MM.1S (cell line): ENCODE measurements at regions not wholly inside any gene's neighbourhood (a gene's known extent, or its start where the extent isn't known, plus 50 kb on each side); places are given as distances from the start of the nearest gene placed in this dataset.

ENCODE experiments used
- DNase-seq: peaks from one replicate; pipeline ENCODE4 v3.0.0-alpha.2; 2015
- H2AFZ ChIP-seq: fragments of 300-600 bp; sonication (generic); 2 replicates; pipeline ENCODE4 v1.6.0; 2016; ENCODE audit warnings: antibody characterized with exemption, low read length
- H3F3A ChIP-seq: fragments of 300-600 bp; sonication (generic); 2 replicates; pipeline ENCODE4 v1.6.1; 2016; ENCODE audit warnings: mild to moderate bottlenecking, antibody characterized with exemption, low read length, moderate library complexity, mixed read lengths; ENCODE audit not compliant: insufficient read depth
- H3K27ac ChIP-seq: fragments of 300-600 bp; sonication (generic); 2 replicates; pipeline ENCODE4 v1.5.1; 2016; ENCODE audit warnings: mild to moderate bottlenecking, low read length
- H3K27me3 ChIP-seq: fragments of 300-600 bp; sonication (generic); replicated peaks from 2 replicates; pipeline ENCODE4 v1.6.0; 2016; ENCODE audit warnings: low read length; ENCODE audit not compliant: insufficient read depth
- H3K36me3 ChIP-seq: fragments of 300-600 bp; sonication (generic); replicated peaks from 2 replicates; pipeline ENCODE4 v1.6.1; 2016; ENCODE audit warnings: mild to moderate bottlenecking, low read length, mixed read lengths; ENCODE audit not compliant: insufficient read depth
- H3K4me1 ChIP-seq: fragments of 300-600 bp; sonication (generic); 2 replicates; pipeline ENCODE4 v1.6.1; 2016; ENCODE audit warnings: low read length, mixed read lengths
- H3K4me2 ChIP-seq: fragments of 300-600 bp; sonication (generic); 2 replicates; pipeline ENCODE4 v1.6.0; 2016; ENCODE audit warnings: low read depth, low read length
- H3K4me3 ChIP-seq: fragments of 300-600 bp; sonication (generic); 2 replicates; pipeline ENCODE4 v1.5.1; 2016; ENCODE audit warnings: low read length, mixed read lengths
- H3K79me2 ChIP-seq: fragments of 300-600 bp; sonication (generic); 2 replicates; pipeline ENCODE4 v1.6.1; 2016; ENCODE audit warnings: mixed run types, low read length, mixed read lengths
- H3K9ac ChIP-seq: fragments of 300-600 bp; sonication (generic); 2 replicates; pipeline ENCODE4 v1.6.1; 2016; ENCODE audit warnings: low read length, mixed read lengths
- H3K9me2 ChIP-seq: fragments of 300-600 bp; sonication (generic); replicated peaks from 2 replicates; pipeline ENCODE4 v1.6.1; 2016; ENCODE audit warnings: mild to moderate bottlenecking, low read length, mixed read lengths; ENCODE audit not compliant: insufficient read depth
- H3K9me3 ChIP-seq: fragments of 300-600 bp; sonication (generic); replicated peaks from 2 replicates; pipeline ENCODE4 v1.6.1; 2016; ENCODE audit warnings: mild to moderate bottlenecking, low read length, mixed read lengths; ENCODE audit not compliant: insufficient read depth
- H4K20me1 ChIP-seq: fragments of 300-600 bp; sonication (generic); 2 replicates; pipeline ENCODE4 v1.6.1; 2016; ENCODE audit warnings: mild to moderate bottlenecking, low read length, moderate library complexity, mixed read lengths; ENCODE audit not compliant: insufficient read depth
- EZH2 ChIP-seq: fragments of 300-600 bp; sonication (generic); optimal IDR thresholded peaks from 2 replicates; pipeline ENCODE3; 2017; ENCODE audit warnings: low read depth, mild to moderate bottlenecking, antibody characterized with exemption, low read length, mixed read lengths
- EZH2phosphoT487 ChIP-seq: fragments of 300-600 bp; sonication (generic); IDR thresholded peaks from 2 replicates; pipeline ENCODE4 v1.6.1; 2018; ENCODE audit warnings: antibody characterized with exemption, low read length
- TF ChIP-seq, protein P1 (sequence below): fragments of 300-600 bp; sonication (generic); IDR thresholded peaks from 2 replicates; pipeline ENCODE4 v1.5.1; 2016; ENCODE audit warnings: antibody characterized with exemption, low read length, mixed read lengths

DNA sequence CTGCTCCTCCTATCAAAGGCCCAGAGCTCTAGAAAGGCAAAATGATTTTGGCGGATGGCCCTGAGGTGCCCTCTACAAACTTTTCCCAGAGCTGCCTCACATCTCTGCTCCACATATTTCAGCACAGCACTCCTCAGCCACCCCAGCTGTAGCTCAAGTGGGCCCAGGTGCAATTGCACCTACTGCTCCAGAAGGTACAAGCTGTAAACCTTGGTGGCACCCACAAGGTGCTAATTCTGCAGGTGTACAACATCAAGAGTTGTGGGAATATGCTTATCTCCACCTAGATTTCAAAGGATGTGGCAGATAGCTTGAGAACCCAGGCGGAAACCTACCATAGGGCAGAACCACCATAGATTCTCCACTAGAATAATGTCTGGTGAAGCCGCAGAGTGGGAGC, 432.2 kb downstream of the TMEM232 start:
- no peaks in the 10 kb centered on the region for H3K36me3 ChIP-seq
- H3K4me3 ChIP-seq: no peak overlapping the region
- H3K79me2 ChIP-seq: no peaks in the 10 kb centered on the region
- no peak overlapping the region for H3K4me2 ChIP-seq
- no peaks in the 10 kb centered on the region for H3K9me2 ChIP-seq
- H4K20me1 ChIP-seq: no peaks in the 10 kb centered on the region
- TF ChIP-seq EZH2phosphoT487: no peak
- no peak for TF ChIP-seq EZH2
- TF ChIP-seq, protein P1, sequence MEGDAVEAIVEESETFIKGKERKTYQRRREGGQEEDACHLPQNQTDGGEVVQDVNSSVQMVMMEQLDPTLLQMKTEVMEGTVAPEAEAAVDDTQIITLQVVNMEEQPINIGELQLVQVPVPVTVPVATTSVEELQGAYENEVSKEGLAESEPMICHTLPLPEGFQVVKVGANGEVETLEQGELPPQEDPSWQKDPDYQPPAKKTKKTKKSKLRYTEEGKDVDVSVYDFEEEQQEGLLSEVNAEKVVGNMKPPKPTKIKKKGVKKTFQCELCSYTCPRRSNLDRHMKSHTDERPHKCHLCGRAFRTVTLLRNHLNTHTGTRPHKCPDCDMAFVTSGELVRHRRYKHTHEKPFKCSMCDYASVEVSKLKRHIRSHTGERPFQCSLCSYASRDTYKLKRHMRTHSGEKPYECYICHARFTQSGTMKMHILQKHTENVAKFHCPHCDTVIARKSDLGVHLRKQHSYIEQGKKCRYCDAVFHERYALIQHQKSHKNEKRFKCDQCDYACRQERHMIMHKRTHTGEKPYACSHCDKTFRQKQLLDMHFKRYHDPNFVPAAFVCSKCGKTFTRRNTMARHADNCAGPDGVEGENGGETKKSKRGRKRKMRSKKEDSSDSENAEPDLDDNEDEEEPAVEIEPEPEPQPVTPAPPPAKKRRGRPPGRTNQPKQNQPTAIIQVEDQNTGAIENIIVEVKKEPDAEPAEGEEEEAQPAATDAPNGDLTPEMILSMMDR: no peak
- H3K9ac ChIP-seq: no peak overlapping the region
- DNase-seq: no peak
- H2AFZ ChIP-seq: no peak overlapping the region
- H3K9me3 ChIP-seq: no peaks in the 10 kb centered on the region
- no peak overlapping the region for H3K27ac ChIP-seq
- H3K4me1 ChIP-seq: 0 out of 2 replicates have a peak, but pooled peaks cover 1% of the 10 kb centered on the region
- no peaks in the 10 kb centered on the region for H3K27me3 ChIP-seq
- H3F3A ChIP-seq: no peaks in the 10 kb centered on the region

DNA sequence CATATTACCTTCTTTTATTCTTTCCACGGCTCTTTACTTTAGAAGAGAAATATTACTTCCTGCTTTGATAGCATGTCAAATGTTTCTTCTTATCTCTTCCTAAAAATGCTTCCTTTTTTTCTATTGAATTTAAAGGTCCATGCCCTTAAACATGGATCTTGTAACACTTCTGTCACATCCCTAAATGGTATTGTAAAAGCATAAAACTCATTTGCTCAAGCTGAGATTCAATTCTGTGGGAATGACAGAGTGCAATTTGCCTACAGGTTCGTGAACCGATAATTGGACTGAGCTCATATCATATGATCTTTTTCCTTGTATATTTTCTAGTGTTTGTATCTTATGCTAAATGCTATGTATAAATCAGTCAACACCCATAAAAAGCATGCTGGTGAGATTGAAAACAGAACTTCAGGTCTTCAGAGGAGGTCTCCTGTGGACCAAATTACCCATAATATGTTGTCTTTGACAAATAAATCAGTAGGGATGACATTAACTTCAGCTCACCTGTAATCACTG, 429.3 kb downstream of the TMEM232 start:
- no peaks in the 10 kb centered on the region for H3K9me3 ChIP-seq
- no peaks in the 10 kb centered on the region for H3K79me2 ChIP-seq
- no peaks in the 10 kb centered on the region for H3F3A ChIP-seq
- H3K36me3 ChIP-seq: no peaks in the 10 kb centered on the region
- H3K9me2 ChIP-seq: no peaks in the 10 kb centered on the region
- H3K9ac ChIP-seq: no peak overlapping the region
- no peaks in the 10 kb centered on the region for H3K27me3 ChIP-seq
- no peak overlapping the region for H3K27ac ChIP-seq
- TF ChIP-seq EZH2phosphoT487 (no peak), EZH2 (no peak)
- TF ChIP-seq, protein P1: no peak
- H3K4me1 ChIP-seq: no peaks in the 10 kb centered on the region
- no peak overlapping the region for H3K4me3 ChIP-seq
- no peak overlapping the region for H2AFZ ChIP-seq
- DNase-seq: no peak
- no peak overlapping the region for H3K4me2 ChIP-seq
- no peaks in the 10 kb centered on the region for H4K20me1 ChIP-seq

DNA sequence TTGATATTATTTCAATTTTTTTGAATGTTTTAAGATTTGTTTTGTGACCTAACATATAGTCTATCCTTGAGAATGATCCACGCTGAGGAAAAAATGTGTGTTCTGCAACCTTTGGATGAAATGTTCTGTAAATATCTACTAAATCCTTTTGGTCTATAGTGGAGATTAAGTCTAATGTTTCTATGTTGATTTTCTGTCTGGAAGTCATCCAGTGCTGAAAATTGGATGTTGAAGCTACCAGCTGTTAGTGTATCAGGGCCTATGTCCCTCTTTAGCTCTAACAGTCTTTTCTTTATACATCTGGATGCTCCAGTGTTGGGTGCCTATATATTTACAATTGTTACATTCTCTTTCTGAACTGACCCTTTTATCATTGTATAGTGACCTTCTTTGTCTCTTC, 422.3 kb downstream of the TMEM232 start:
- Histone ChIP-seq H3K79me2 (no peaks in the 10 kb centered on the region), H3K27ac (no peak overlapping the region), H3K4me1 (no peaks in the 10 kb centered on the region), H3F3A (no peaks in the 10 kb centered on the region), H3K36me3 (no peaks in the 10 kb centered on the region), H4K20me1 (no peaks in the 10 kb centered on the region), H3K4me2 (no peak overlapping the region), H2AFZ (no peak overlapping the region), H3K9me3 (no peaks in the 10 kb centered on the region), H3K9me2 (no peaks in the 10 kb centered on the region), H3K27me3 (no peaks in the 10 kb centered on the region), H3K9ac (no peak overlapping the region), H3K4me3 (no peak overlapping the region)
- TF ChIP-seq EZH2phosphoT487 (no peak), EZH2 (no peak)
- TF ChIP-seq, protein P1: no peak
- no peak for DNase-seq
